GM23338 (cell line): ENCODE measurements at regions not wholly inside any gene's neighbourhood (a gene's known extent, or its start where the extent isn't known, plus 50 kb on each side); places are given as distances from the start of the nearest gene placed in this dataset.

ENCODE experiments used
- ATAC-seq: fragments of 200-7000 bp; cut with Tn5 transposase; 3 replicates; pipeline ENCODE4 v1.9.1; 2020
- DNase-seq: peaks from one replicate; pipeline ENCODE4 v3.0.0-alpha.2; 2015; ENCODE audit warnings: low spot score
- H2AFZ ChIP-seq: fragments of 200-600 bp; sonication (generic); 2 replicates; pipeline ENCODE4 v1.8.0; 2016; ENCODE audit warnings: antibody characterized with exemption, mild to moderate bottlenecking, moderate library complexity
- H3F3A ChIP-seq: fragments of 200-600 bp; sonication (generic); replicated peaks from 2 replicates; pipeline ENCODE4 v1.8.0; 2017; ENCODE audit warnings: antibody characterized with exemption, mixed run types, low read depth
- H3K27ac ChIP-seq: fragments of 200-600 bp; sonication (generic); 2 replicates; pipeline ENCODE4 v1.6.1; 2016; ENCODE audit warnings: low read depth
- H3K27me3 ChIP-seq: fragments of 200-600 bp; sonication (generic); 2 replicates; pipeline ENCODE4 v1.8.0; 2016; ENCODE audit warnings: mild to moderate bottlenecking, mixed run types, moderate library complexity; ENCODE audit not compliant: insufficient read depth
- H3K36me3 ChIP-seq: fragments of 200-600 bp; sonication (generic); 2 replicates; pipeline ENCODE4 v1.8.0; 2016; ENCODE audit warnings: mild to moderate bottlenecking; ENCODE audit not compliant: insufficient read depth
- H3K4me1 ChIP-seq: fragments of 200-600 bp; sonication (generic); 2 replicates; pipeline ENCODE4 v1.8.0; 2016; ENCODE audit warnings: mild to moderate bottlenecking, moderate library complexity; ENCODE audit not compliant: insufficient read depth
- H3K4me2 ChIP-seq: fragments of 200-600 bp; sonication (generic); 2 replicates; pipeline ENCODE4 v1.7.1; 2017; ENCODE audit warnings: mixed run types
- H3K4me3 ChIP-seq: fragments of 200-600 bp; sonication (generic); 2 replicates; pipeline ENCODE4 v1.6.1; 2016; ENCODE audit warnings: mixed run types
- H3K79me2 ChIP-seq: fragments of 200-600 bp; sonication (generic); replicated peaks from 2 replicates; pipeline ENCODE4 v1.8.0; 2017; ENCODE audit warnings: mild to moderate bottlenecking; ENCODE audit not compliant: insufficient read depth
- H3K9me2 ChIP-seq: fragments of 200-600 bp; sonication (generic); 2 replicates; pipeline ENCODE4 v1.8.0; 2017; ENCODE audit not compliant: insufficient read depth
- H4K20me1 ChIP-seq: fragments of 200-600 bp; sonication (generic); replicated peaks from 2 replicates; pipeline ENCODE4 v1.8.0; 2017; ENCODE audit warnings: mild to moderate bottlenecking; ENCODE audit not compliant: insufficient read depth
- H3K27ac Mint-ChIP-seq: 2 replicates; pipeline ENCODE4 v1.8.0; 2020; ENCODE audit warnings: inconsistent platforms, mild to moderate bottlenecking, moderate library complexity, mixed read lengths
- H3K27me3 Mint-ChIP-seq: 3 replicates; pipeline ENCODE4 v1.8.0; 2022; ENCODE audit warnings: low read depth, mild to moderate bottlenecking, moderate library complexity, mixed read lengths, inconsistent platforms; ENCODE audit not compliant: insufficient read depth, poor library complexity
- H3K36me3 Mint-ChIP-seq: 3 replicates; pipeline ENCODE4 v1.8.0; 2021; ENCODE audit warnings: low read depth, mild to moderate bottlenecking, inconsistent platforms, moderate library complexity, mixed read lengths
- H3K4me1 Mint-ChIP-seq: 3 replicates; pipeline ENCODE4 v1.8.0; 2020; ENCODE audit warnings: mild to moderate bottlenecking, inconsistent platforms, mixed read lengths
- H3K4me3 Mint-ChIP-seq: 3 replicates; pipeline ENCODE4 v1.8.0; 2021; ENCODE audit warnings: moderate library complexity, mild to moderate bottlenecking, inconsistent platforms, mixed read lengths
- H3K9me3 Mint-ChIP-seq: 3 replicates; pipeline ENCODE4 v1.8.0; 2020; ENCODE audit warnings: moderate library complexity, mild to moderate bottlenecking, inconsistent platforms, mixed read lengths
- CREB1 ChIP-seq: fragments of 250-450 bp; sonication (Bioruptor Pico); IDR thresholded peaks from 2 replicates; pipeline ENCODE4 v1.5.0; 2020; ENCODE audit warnings: low read depth, mild to moderate bottlenecking, moderate library complexity
- CTCF ChIP-seq, 2 experiments: fragments of 200-600 bp in 1 of 2; sonication (generic) in 1 of 2; conservative IDR thresholded peaks; 2 replicates each; pipeline versions ENCODE4 v1.5.1 to v1.6.1; 2016 to 2017; ENCODE audit warnings: antibody characterized with exemption in 2 of 2, low read depth in 2 of 2, mild to moderate bottlenecking in 2 of 2, moderate library complexity in 1 of 2
- ETS1 ChIP-seq: IDR thresholded peaks from 2 replicates; pipeline ENCODE4 v1.6.1; 2016; ENCODE audit warnings: antibody characterized with exemption
- EZH2 ChIP-seq: fragments of 200-600 bp; sonication (generic); IDR thresholded peaks from one replicate; pipeline ENCODE4 v1.8.0; 2017; ENCODE audit warnings: antibody characterized with exemption, mild to moderate bottlenecking, low read depth; ENCODE audit not compliant: unreplicated experiment
- EZH2phosphoT487 ChIP-seq: fragments of 200-600 bp; sonication (generic); IDR thresholded peaks from one replicate; pipeline ENCODE4 v1.8.1; 2018; ENCODE audit warnings: antibody characterized with exemption; ENCODE audit not compliant: unreplicated experiment
- JUNB ChIP-seq: IDR thresholded peaks from one replicate; pipeline ENCODE4 v1.6.1; 2016; ENCODE audit warnings: antibody characterized with exemption; ENCODE audit not compliant: unreplicated experiment
- NANOG ChIP-seq: IDR thresholded peaks from 2 replicates; pipeline ENCODE4 v1.6.1; 2016; ENCODE audit warnings: antibody characterized with exemption, borderline replicate concordance
- POLR2AphosphoS5 ChIP-seq: IDR thresholded peaks from 2 replicates; pipeline ENCODE4 v1.6.1; 2016; ENCODE audit warnings: antibody characterized with exemption, low read depth
- REST ChIP-seq: IDR thresholded peaks from one replicate; pipeline ENCODE4 v1.6.1; 2018; ENCODE audit warnings: antibody characterized with exemption; ENCODE audit not compliant: unreplicated experiment
- STAT1 ChIP-seq: IDR thresholded peaks from one replicate; pipeline ENCODE4 v1.6.1; 2016; ENCODE audit warnings: antibody characterized with exemption; ENCODE audit not compliant: unreplicated experiment
- ZNF114 ChIP-seq: fragments of 250-450 bp; sonication (Bioruptor Pico); IDR thresholded peaks from 2 replicates; pipeline ENCODE4 v1.5.0; 2020; ENCODE audit warnings: mild to moderate bottlenecking, moderate library complexity
- ZNF331 ChIP-seq: fragments of 250-450 bp; sonication (Bioruptor Pico); IDR thresholded peaks from 2 replicates; pipeline ENCODE4 v1.5.0; 2020; ENCODE audit warnings: low read depth, mild to moderate bottlenecking, moderate library complexity
- ZNF462 ChIP-seq: fragments of 250-450 bp; sonication (Bioruptor Pico); IDR thresholded peaks from 2 replicates; pipeline ENCODE4 v1.5.0; 2020; ENCODE audit warnings: mild to moderate bottlenecking, moderate library complexity

GRCh38 chr3:24006-24405, 172.6 kb upstream of the CHL1 start:
- TF ChIP-seq ZNF114 (CRISPR knock-in tag): no peak
- TF ChIP-seq NANOG: no peak
- TF ChIP-seq ZNF331: no peak
- no peak for TF ChIP-seq ETS1
- TF ChIP-seq EZH2phosphoT487: no peak
- no peak for TF ChIP-seq CTCF (conservative IDR thresholded peaks at IDR 0.05; ENCODE audit: low read depth in 2 of 2)
- TF ChIP-seq EZH2: no peak
- no peak for TF ChIP-seq REST
- no peak for TF ChIP-seq POLR2AphosphoS5
- TF ChIP-seq ZNF462 (CRISPR knock-in tag): no peak
- no peak for TF ChIP-seq CREB1 (CRISPR knock-in tag)
- no peak for TF ChIP-seq STAT1
- TF ChIP-seq JUNB: no peak
- Histone ChIP-seq H3K4me3 (no peak overlapping the region), H3K4me2 (no peak overlapping the region), H3K27ac (no peak overlapping the region), H3K4me1 (no peaks in the 10 kb centered on the region), H3K79me2 (no peaks in the 10 kb centered on the region), H3K27me3 (no peaks in the 10 kb centered on the region), H3K36me3 (no peaks in the 10 kb centered on the region), H3F3A (no peaks in the 10 kb centered on the region), H4K20me1 (no peaks in the 10 kb centered on the region), H2AFZ (no peak overlapping the region), H3K9me2 (no peaks in the 10 kb centered on the region)
- H3K27me3 Mint-ChIP-seq: peaks cover 2% of the 10 kb centered on the region
- no peaks in the 10 kb centered on the region for H3K4me1 Mint-ChIP-seq
- H3K27ac Mint-ChIP-seq: no peak overlapping the region
- H3K9me3 Mint-ChIP-seq: peaks cover 80% of the 10 kb centered on the region
- H3K36me3 Mint-ChIP-seq: peaks cover 9% of the 10 kb centered on the region; the same call in 1 of the 3 replicates
- no peak overlapping the region for H3K4me3 Mint-ChIP-seq
- DNase-seq: no peak
- ATAC-seq: no peak
